ENCODE measurements at regions not wholly inside any gene's neighbourhood (a gene's known extent, or its start where the extent isn't known, plus 50 kb on each side); places are given as distances from the start of the nearest gene placed in this dataset.
"Not testable (repeated sequence)": the region's sequence is repeated elsewhere in the genome, so short reads cannot be mapped to it uniquely, and the experiment has no call there.

DNA sequence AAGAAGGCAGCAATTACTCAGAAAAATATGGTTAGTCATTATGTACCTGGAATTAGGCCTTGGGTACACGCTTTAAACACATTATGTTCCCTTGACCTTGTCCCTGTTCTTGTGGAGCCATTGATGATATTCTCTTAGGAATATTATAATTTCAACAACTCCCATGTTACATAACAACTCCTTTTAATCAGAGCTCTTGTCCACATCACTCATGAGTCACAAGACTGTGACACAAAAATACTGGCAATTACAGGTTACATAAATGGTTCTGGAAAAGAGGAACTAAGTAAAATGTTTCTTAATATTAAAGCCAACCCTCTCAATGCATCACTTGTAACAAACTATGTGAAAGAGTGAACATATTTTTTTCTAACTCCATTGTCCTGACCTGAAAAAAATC lies 143.8 kb upstream of the PCLO start:
- no peak for DNase-seq

DNA sequence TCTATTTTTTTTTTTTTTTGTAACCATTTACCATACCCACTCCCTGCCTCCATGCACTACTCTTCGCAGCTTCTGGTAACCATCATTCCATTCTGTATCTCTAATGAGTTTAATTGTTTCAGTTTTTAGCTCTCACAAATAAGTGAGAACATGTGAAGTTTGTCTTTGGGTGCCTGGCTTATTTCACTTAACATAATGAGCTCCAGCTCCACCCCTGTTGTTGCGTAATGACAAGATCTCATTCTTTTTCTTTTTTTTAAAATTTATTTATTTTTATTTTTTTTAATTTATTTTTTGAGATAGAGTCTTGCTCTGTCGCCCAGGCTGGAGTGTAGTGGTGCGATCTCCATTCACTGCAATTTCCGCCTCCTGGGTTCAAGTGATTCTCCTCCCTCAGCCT lies 142.3 kb upstream of the PCLO start:
- no peak for DNase-seq

DNA sequence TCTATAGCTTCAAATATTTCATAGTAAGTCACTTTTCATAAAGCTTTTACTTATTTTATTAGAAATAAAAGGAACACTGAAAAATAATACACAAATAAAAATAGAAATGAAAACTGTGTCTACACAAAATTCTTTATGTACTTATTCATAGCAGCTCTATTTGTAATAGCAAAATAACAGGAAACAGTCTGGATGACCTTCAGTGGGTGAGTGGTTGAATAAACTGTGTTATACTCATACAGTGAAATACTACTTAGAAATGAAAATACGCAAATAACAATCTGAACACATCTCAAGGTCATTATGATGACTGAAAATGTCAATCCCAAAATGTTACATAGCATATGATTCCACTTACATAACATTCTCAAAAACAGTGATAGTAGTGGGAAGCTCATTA lies 138.7 kb upstream of the PCLO start:
- peak; percentile 63 for DNase-seq

DNA sequence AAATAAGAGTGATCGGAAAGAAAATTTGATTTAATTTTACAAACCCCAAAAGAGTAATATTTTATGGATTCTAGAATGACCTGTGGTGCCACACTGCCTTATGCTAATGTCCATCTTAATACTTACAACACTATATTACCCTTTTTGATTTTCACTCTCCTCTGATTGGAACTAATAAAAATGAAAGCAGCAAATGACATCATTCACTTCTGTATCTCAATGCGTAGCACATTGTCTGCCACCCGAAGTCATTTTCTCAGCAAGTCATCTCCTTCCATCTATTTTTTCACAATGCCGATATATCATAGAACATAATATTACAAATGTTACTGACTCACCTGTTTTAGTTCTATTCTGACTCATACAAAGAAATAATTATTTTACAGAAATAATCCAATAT lies 127.5 kb upstream of the PCLO start:
- no peak for DNase-seq

DNA sequence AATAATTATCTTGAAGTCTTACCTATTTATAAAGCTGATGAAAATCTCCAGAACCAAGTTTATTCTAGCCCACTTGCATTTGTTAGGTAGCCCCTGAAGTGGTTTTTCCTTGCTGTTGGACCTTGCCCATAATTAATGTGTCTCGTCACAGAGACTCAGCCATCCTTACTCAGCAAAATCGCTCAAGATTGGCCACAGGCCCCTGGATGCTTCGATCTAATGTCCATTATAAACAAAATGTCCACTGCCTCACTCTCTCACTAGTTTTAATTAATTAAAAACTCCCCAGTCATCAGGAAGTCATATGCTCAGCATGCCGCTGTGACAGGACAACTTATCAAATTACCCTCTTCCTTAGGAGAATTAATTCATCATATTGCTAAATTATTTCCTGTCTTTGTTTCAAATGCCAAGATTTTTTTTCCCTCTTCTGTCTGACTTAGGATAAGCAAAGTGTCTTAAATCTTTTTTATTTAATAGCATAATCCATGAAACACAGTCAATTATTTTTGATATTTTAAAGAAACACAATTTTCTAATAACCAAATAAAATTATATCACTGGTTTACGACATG lies 126.8 kb upstream of the PCLO start:
- no peak for DNase-seq

DNA sequence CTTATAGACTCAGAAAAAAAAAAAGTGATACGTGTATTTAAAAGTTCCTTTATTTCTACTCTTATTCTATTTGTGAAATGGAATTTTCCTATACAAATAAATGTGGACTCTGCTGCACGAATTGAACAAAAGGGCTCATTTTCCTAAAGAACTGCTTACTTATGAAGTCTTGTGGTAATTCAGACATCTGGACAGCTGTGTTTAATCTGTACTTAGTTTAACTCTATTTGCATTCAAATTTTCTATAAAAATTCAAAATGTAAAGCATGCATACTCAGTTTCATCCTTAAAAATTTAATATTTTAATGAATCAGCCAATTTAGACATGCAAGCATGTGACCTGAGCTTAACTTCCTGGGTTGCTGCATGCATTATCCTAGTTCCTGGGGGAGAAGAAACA lies 118.0 kb upstream of the PCLO start:
- DNase-seq: no peak

DNA sequence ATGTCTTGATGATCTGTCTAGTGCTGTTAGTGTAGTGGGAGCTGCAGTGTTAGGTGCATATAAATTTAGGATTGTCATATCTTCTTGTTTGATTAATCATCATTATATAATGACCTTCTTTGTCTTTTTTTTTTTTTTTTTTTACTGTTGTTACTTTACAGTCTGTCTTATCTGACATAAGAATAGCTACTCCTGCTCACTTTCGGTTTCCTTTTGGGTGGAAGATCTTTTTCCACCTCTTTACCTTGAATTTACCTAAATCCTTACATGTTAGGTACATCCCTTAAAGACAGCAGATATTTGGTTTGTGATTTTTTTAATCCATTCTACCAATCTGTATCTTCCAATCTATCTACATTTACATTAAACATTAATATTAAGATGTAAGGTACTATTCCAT lies 113.6 kb upstream of the PCLO start:
- no peak for DNase-seq

DNA sequence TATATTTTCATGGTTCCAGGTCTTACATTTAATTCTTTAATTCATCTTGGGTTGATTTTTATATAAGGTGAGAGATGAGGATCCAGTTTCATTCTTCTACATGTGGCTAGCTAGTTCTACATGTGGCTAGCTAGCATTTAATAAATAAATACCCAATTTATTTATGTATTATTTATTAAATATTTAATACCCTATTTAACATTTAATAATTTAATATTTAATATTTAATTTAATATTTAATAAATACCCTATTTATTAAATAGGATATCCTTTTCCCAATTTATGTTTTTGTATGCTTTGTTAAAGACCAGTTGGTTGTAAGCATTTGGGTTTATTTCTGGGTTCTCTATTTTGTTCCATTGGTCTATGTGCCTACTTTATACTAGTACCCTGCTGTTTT lies 111.0 kb upstream of the PCLO start:
- no peak for DNase-seq

DNA sequence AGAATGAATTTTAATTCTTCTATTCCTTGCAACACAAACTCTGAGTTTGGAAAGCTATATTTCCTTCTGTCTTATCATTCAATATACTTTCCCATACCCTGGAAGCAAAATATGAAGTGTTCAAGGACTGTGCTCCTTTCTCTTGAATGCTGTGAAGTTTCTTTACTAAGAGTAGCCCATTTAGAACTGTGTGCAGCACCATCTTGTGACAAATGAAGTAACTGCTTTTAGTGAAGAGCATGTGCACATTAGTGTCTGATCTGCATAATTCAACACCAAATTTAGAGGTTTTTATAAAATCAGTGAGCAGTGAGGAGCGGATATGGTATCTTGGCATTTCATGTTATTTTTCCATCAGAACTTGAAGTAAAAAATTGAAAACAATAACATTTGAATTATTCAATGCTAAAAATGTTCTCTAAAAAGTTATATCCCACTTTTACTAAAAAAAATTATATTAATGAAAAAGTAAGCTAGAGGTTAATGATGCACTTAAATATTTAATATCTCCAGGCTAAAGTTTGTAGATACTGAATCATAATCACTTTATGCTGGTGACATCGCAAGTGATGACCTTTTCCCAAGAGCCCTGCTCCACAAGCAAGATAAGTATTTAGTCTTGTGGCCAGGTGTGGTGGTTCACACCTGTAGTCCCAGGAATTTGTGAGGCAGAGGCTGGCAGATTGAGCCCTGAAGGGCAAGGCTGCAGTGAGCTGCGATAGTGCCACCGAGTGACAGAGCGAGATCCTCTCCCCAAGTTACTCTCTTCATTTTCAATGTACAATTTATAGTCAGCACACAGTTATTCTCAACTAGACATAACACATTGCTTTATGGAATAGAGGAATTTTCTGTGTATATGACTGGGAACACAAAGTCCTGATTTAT lies 108.8 kb upstream of the PCLO start:
- DNase-seq: peak; percentile 36

DNA sequence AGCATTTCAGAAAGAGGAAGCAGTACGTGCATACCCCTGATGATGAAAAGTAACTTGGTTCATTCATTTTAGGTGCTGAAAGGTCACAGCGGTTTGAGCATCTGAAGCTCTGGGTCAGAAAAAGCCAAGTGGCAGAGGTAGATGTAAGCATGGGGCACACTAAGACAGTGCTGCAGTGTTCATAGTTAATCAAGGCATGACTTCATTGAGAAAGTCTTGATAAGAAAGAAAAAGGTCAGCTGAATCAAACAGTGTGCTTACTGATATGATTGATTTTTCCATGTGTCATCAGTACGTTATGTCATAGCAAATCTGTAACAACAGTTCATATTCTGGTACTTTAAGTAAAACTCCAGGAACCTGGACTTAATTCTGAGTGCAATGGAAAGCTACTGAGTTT lies 107.7 kb upstream of the PCLO start:
- DNase-seq: no peak

DNA sequence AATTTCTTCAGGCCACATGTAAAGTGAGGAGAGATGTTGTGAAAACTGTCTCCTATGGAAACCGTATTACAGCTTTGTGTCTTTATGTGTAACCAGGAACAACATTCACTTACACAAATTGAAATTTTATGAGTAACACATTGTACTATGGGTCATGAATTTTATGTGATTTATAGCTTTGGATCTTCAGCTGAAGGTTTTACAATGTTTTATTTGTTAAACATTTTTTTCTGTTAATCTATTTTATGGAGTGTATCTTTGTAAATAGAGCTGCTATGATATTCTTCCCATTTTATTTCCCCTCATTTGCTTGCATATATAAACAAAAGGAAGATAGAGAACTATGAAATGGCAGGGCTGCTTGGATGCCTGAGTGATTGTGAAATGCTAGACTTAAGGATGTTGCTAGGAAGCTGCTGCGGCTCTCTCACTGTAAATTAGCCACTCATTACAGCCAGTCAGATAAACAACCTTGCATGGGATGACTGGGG lies 104.5 kb upstream of the PCLO start:
- peak; percentile 43 for DNase-seq

DNA sequence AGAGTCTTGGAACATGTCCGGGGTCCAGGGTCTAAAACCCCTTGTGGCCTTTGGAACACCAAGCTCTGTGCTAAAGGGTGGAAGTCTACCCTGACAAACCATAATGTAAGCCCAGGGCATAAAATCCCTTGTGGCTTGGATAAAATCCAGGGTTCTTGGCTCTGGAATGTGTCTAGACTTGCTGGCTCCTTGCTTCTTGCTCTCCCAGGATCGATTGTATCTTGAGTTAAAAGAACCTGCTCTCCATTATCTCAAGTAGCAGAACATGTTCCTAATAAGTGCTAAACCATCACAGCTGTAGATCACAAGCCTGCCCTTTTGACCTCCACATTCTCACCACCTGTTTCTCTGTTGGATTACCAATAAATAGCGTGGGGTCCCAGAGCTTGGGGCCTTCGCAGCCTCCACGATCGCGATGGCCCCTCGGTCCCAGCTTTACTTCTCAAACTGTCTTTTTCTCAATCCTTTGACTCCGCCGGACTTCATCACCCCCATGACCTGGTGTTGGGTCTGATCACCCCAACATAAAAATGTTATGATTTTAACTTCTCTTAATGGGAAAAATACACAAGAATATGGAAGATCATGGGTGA lies 100.9 kb upstream of the PCLO start:
- not testable (repeated sequence) for DNase-seq

DNA sequence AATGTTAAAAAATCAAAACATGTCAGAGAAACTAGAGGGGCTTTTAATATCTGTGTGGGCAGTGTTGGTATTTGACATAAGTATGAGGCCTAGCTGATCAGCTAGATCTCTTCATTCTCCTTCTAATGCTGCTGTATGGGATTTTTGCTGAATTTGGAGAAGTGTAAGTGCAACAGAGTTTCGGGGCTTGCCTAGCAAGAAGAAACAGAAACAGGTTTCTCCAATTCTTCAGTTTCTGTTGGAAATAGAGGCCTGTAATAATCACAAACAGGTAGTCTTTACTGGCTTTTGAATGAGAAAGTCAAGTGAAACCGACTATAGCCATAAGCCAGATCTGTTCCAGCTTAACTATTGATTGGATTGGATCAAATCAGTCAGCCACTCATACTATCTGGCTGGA lies 96.4 kb upstream of the PCLO start:
- DNase-seq: no peak

DNA sequence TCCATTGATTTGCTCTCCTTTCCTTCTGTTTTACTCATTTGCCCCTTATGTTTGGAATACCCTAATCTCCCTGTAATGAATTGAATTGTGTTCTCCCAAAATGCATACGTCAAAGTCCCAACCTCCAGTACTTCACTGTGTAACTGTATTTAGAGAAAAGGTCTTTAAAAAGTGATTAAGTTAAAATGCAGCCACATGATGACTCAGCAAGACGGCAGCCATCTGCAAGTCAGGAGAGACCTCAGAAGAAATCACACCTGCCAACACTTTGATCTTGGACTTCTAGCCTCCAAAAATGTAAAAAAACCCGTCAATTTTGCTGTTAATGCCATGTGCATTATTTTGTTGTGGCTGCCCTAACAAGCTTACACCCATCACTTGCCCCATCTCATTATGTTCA lies 85.3 kb upstream of the PCLO start:
- DNase-seq: no peak

DNA sequence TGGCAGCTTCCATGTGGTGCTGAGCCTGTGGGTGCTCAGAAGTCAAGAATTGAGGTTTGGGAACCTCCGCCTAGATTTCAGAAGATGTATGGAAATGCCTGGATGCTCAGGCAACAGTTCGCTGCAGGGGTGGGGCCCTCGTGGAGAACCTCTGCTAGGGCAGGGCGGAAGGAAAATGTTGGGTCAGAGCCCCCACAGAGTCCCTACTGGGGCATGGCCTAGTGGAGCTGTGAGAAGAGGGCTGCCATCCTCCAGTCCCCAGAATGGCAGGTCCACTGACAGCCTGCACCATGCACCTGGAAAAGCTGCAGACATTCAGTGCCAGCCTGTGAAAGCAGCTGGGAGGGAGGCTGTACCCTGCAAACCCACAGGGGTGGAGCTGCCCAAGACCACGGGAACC lies 56.5 kb upstream of the PCLO start:
- DNase-seq: not testable (repeated sequence)

DNA sequence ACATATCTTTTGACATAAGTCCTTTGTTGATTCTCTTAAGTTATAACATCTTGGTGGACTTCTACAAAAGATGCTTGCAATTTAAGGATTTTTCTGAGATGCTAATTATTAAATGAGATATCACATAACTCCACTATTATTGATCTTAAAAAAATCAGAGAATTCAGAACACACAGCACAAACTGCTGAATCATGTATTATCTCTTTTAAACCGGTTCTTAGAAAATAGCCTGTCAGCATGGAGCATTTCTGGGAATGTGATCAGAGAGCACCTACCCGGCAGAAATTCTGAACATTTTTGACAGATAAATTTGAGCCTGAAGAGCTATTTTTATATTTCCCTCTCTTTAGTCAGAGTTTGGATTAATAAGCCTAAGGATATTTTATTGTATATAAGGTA lies 50.2 kb upstream of the PCLO start:
- DNase-seq: no peak

Data from HCEC 1CT (cell line).